AG09309 (cell line): ENCODE measurements at regions not wholly inside any gene's neighbourhood (a gene's known extent, or its start where the extent isn't known, plus 50 kb on each side); places are given as distances from the start of the nearest gene placed in this dataset.

Source experiments
- DNase-seq: peaks from one replicate; pipeline ENCODE4 v3.0.0-alpha.2; 2010; ENCODE audit warnings: low read depth
- H3K4me3 ChIP-seq: 2 replicates; pipeline ENCODE4 v1.5.1; 2011; ENCODE audit warnings: mild to moderate bottlenecking, low read depth, low read length, moderate library complexity; ENCODE audit not compliant: control insufficient read depth
- CTCF ChIP-seq: IDR thresholded peaks from 2 replicates; pipeline ENCODE4 v1.5.1; 2011; ENCODE audit warnings: mild to moderate bottlenecking, low read depth, low read length, inconsistent platforms; ENCODE audit not compliant: insufficient read depth, control insufficient read depth; ENCODE audit errors: missing control alignments

DNA sequence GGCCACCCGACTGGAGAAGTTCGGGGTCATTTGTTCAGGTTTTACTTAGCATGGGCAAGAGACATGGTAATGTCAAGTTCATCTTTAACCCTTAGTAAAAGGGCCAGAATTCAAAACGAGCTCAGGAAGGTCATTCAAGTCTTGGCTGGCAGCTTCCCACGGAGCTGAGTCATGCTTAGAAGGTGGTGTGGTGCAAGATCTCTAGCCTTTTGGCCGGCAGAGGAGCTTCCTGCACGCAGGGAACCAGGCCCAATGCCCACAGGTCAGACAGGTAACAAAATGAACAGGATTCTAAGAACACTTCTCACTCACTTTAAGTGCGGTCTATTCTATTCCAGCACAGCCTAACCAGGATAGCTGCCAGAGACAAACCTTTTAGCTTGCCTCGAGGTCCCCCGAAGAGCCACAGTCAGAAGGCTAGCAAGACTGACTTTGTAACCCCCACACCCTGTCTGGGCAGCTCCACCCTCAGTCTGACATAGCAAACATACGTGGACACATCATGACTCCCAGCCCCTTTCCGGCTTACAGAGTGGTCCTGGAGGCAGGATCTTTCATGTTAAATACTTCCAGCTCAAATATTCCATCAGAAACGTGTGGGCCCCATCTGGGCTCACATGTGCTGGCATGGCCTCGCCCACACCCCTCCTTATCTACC lies 292.7 kb downstream of the BCL11A start:
- no peak for TF ChIP-seq CTCF
- DNase-seq = no peak
- H3K4me3 ChIP-seq = no peak overlapping the region

GRCh38 chr2:60259781-60260180 lies 293.7 kb downstream of the BCL11A start:
- no peak for DNase-seq
- H3K4me3 ChIP-seq = no peak overlapping the region
- TF ChIP-seq CTCF = no peak

- TF ChIP-seq CTCF = no peak
- H3K4me3 ChIP-seq = no peak overlapping the region
- no peak for DNase-seq
Observed at GRCh38 chr2:60252581-60253150, 300.8 kb downstream of the BCL11A start.

- TF ChIP-seq CTCF = no peak
- DNase-seq = no peak
Observed at GRCh38 chr2:60251247-60251646, 302.2 kb downstream of the BCL11A start.

DNA sequence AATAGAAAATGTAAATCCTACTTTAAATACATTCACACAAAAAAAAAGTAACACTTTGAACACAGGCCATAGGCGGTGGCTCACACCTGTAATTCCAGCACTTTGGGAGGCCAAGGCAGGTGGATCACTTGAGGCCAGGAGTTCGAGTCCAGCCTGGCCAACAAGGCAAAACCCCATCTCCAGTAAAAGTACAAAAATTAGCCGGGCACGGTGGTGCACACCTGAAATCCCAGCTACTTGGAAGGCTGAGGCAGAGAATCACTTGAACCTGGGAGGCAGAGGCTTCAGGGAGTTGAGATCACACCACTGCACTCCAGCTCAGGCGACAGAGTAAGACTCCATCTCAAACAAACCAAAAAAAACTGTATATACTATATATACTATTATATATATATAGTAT lies 303.6 kb downstream of the BCL11A start:
- DNase-seq = no peak
- no peak for TF ChIP-seq CTCF
- no peak overlapping the region for H3K4me3 ChIP-seq

More at GRCh38 chr2:60251247-60251646, 302.2 kb downstream of the BCL11A start:
- H3K4me3 ChIP-seq = no peak overlapping the region

DNA sequence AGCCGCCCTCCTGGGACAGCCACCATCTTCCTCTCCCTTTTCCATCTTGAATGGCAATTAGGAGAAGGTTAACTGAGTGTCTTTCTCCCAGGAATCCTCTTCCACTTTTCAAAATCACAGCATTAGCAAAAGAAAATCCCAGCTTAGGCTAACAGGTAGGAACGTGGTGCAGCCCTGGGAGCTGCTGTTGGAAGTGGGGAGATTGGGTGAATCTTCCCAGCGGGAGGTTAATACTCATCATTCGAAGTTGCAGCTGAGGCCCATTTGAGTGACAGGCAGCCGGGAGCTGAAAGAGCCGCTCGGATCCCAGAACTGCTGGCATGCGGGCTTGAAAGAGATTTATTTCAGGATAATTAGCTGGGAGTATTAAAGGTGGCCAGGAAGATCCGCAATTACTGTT lies 306.0 kb downstream of the BCL11A start:
- TF ChIP-seq CTCF = no peak
- no peak overlapping the region for H3K4me3 ChIP-seq
- DNase-seq = no peak
